ENCODE measurements at regions not wholly inside any gene's neighbourhood (a gene's known extent, or its start where the extent isn't known, plus 50 kb on each side); places are given as distances from the start of the nearest gene placed in this dataset.

- TF ChIP-seq REST (IDR thresholded peaks at IDR 0.05; ENCODE audit: unreplicated experiment) (no peak), CTCF (conservative IDR thresholded peaks at IDR 0.05; ENCODE audit: low read depth in 2 of 2) (no peak)
These were observed 632.6 kb upstream of the SEMA6A start for GRCh38 chr5:117207088-117207668.

Measured in GM23338 (cell line).